SK-N-DZ (cell line): ENCODE measurements at regions not wholly inside any gene's neighbourhood (a gene's known extent, or its start where the extent isn't known, plus 50 kb on each side); places are given as distances from the start of the nearest gene placed in this dataset.
"Not testable (repeated sequence)": the region's sequence is repeated elsewhere in the genome, so short reads cannot be mapped to it uniquely, and the experiment has no call there.

Experiments used
- DNase-seq: peaks from one replicate; pipeline ENCODE4 v3.0.0-alpha.2; 2015; ENCODE audit warnings: low spot score

DNA sequence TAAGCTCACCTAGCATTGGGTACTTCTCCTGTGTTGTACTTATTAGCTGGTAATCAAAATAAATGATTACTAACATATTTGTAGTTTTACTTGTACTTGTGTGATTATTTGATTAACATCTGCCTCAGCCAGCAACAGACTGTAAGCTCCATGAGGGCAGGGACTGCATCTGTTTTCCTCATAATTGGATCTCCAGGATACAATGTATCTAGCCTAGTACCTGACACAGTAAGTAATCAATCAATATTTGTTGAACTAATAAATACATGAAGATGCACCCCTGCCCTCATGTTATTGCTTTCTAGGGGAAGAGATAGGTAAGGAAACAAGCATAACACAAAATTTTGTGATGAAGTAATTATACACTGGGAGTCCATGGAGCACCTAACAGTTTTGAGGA is 101.5 kb downstream of the TENT5C start:
- no peak for DNase-seq

DNA sequence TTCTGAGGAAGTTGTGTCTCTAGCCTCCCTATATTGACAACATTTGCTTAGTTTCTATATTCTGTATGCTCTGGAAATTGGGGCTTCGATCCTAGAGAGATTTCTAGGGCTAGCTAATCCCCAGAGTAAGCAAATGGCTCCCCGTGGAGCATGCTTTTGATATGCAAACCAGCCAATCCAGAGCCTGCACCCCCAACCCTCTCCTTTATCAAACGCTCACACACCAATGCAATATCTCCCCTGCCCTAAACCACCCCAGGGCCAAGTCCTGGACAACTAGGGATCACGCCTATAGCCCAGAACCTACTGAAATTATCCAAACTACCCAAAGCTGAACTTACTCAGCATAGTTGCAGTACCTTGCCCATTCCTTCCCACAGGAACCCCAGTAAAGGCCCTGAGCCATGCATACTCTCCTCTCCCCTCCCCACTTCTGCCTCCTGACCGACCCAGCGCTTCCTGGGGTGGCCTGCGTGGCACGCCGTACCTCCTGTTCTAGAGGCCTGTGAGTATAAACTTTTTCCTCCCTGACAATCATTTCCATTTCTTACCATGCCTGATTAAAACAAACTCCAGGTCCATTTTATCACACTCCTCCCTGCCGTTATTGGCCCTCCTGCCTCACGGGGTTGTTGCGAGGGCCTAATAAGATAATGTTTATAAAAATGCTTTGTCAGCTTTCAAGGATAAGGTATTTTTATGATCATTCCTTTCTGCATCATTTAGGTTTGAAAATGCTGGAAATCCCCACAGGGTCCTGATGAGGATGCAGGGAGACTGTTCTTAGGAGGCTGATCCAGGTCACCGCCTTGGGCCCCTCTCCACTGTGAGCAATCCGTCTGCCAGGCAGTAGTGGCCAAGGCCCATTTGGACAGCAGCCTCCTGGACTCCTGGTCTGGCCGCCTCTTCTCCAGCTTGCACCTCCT is 102.7 kb downstream of the TENT5C start:
- DNase-seq = no peak

DNA sequence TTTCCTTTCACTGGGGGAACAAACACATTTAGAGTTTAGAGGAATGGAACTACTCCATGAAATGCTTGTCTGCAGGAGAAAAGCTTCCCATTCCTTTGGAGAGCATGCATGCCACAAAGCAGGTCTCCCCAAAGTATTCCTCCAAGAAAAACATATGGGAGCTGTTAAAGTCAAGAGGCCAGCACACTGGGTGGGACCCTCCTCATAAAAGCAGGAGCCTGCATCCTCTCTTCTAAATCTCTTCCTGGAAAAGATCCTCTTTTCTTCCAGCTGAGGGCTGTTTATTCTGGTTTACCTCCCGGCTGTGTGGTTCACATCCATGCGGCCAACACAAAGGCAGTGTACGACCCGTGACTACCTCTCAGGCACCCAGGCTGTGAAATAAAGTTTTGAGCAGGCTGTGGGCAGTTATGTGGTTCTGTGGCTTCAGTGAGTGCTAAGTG is 103.4 kb downstream of the TENT5C start:
- no peak for DNase-seq

DNA sequence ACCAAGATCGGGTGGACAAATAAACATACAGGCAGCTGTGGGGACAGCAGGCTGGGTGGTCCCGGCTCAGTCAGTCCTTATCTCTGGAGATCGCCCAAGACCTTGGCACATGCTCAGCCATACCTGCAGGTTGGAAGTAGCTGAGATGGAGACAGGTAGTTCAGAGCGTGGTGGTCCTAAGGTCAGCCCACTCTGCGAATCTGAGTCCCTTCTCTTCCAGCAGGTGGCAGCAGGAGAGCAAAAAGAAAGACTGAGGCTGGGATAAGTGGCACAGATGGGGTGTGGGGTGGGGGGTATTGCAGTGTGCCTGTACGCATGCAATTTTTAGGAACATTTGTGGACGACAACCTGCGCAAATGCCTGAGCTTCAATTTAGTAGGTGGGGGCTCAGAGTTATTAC is 104.9 kb downstream of the TENT5C start:
- no peak for DNase-seq

DNA sequence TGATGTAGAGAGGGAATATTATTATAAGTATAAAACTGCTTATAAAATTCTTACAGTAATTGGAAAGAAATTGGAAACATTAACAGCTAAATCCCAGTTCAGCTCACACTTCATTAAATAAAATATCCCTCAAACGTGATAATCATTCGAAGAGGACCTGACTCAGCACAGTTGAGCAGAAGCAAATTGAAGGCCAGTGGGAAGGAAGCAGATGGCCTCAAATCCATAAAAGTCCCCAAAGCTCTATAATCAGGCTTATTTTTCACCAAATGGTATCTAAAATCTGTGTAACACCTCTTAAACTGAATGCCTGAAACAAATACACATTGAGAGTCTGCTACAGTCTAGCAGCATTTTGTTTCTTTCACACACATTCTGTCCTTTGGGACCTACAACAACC is 106.8 kb downstream of the TENT5C start:
- no peak for DNase-seq

DNA sequence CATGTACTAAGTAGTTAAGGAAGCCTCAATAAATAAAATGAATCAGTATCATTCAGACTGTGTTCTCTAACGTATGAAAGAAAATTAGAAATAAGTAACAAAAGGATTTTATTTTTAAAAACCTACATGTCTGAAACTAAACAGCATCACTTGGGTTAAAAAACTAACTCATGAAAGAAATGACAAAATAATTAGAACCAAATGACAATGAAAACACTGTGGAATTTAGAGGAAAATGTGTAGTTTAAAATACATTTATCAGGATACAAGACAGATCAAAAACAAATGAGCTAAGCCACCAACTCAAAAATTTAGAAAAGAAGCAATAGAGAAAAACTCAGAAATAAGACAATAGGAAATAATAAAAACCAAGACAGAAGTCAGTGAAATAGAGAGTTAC is 108.7 kb downstream of the TENT5C start:
- no peak for DNase-seq

DNA sequence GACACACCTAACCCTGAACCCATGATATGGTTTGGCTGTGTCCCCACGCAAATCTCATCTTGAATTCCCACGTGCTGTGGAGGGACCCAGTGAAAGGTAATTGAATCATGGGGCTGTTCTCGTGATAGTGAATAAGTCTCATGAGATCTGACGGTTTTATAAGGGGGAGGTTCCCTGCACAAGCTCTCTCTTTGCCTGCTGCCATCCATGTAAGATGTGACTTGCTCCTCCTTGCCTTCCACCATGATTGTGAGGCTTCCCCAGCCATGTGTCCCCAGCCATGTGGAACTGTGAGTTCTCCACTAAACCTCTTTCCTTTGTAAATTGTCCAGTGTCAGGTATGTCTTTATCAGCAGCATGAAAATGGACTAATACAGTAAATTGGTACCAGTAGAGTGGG is 110.2 kb downstream of the TENT5C start:
- not testable (repeated sequence) for DNase-seq

DNA sequence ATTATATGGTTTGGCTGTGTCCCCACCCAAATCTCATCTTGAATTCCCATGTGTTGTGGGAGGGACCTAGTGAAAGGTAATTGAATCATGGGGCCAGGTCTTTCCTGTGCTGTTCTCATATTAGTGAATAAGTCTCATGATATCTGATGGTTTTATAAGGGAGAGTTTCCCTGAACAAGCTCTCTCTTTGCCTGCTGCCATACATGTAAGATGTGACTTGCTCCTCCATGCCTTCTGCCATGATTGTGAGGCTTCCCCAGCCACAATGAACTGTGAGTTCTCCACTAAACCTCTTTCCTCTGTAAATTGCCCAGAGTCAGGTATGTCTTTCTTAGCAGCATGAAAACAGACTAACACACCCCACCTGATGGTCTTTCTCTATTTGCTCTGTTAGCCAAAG is 112.1 kb downstream of the TENT5C start:
- not testable (repeated sequence) for DNase-seq

DNA sequence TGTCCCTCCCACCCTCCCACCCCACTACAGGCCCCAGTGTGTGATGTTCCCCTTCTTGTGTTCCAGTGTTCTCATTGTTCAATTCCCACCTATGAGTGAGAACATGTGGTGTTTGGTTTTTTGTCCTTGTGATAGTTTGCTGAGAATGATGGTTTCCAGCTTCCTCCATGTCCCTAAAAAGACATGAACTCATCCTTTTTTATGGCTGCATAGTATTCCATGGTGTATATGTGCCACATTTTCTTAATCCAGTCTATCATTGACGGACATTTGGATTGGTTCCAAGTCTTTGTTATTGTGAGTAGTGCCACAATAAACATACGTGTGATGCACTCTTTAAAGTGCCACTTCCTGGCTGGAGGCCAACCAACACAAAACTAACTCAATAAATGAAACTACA is 112.7 kb downstream of the TENT5C start:
- not testable (repeated sequence) for DNase-seq

DNA sequence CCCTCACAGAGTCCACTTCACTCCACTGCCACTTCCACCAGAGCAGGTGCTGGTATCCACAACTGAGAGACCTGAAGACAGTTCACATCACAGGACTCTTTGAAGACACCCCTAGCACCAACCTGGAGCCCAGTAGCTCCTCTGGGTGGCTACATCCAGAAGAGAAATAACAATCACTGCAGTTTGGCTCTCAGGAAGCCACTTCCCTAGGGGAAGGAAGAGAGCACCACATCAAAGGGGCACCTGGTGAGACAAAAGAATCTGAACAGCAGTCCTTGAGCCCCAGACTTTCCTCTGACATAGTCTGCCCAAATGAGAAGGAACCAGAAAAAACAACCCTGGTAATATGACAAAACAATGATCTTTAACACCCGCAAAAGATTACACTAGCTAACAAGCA is 113.2 kb downstream of the TENT5C start:
- no peak for DNase-seq

DNA sequence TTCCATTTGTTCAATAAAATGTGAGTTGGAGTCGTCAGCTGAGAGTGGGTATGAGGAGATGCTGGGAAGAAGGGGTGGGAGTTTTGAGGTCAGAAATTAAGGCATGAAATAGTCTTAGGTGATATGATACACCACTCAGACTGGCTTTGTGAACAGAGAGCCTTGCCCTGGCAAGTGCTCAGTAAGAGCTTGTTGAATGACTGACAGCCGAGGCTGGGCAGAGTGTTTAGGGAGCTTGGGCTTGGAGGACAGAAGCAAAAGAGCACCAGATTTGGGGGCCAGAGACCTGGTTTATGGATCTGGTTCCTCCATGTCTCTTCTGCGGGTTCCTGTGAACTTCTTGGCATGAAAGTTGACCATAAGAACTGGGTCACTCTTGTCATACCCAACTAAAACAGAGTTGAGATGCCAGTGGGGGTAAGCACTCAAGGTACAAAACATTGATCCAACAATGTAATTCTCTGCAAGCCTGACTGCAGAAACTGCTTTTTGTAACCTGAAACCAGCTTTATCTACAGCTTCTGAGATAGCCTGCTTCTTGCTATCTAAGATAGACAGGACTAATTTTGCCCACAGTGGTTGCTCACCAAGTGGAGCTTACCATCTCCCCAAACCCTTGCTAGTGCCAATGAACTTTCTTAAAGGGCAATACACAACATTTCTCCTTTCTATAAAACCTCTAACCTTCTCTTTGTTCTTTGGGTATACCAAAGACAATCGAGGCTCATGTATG is 126.4 kb downstream of the TENT5C start:
- DNase-seq = no peak

DNA sequence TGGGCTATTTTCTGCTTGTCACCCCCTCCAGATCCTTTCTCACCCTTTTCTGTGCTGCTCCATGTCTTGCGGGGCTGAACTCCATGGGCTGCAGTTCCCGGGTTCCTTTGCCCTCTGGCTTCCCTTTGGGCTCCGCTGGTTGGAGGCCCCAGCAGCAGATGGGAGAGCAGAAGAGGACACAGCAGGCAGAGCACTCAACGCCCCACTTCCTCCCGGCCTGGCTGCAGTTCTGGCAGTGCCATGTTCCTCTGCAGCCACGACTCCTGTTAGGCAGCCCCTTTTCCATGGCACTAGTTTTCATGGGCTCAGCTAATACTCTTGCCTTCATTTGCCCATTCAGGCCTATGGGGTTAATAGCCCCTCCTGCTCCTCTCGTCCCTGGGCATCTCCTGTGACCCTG is 127.1 kb downstream of the TENT5C start:
- no peak for DNase-seq

DNA sequence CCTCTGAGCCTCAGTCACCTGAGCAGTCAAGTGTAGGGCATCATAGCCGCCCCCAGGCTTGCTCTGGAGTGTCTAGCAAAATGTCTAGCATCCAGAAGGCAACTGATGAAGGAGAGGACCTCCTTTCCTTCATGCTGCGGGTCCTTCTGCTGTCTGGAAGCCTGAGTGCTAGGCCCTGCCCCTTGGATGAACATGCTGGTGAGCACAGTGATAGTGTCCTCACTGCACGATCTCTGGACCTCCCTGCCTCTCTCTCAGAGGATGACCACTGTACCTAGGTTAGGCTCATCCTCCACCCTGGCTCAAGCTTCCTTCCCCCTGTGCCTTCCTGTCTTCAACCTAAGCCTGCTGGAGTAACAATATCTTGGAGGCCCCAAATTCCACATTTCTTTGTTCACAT is 128.6 kb downstream of the TENT5C start:
- DNase-seq = no peak

DNA sequence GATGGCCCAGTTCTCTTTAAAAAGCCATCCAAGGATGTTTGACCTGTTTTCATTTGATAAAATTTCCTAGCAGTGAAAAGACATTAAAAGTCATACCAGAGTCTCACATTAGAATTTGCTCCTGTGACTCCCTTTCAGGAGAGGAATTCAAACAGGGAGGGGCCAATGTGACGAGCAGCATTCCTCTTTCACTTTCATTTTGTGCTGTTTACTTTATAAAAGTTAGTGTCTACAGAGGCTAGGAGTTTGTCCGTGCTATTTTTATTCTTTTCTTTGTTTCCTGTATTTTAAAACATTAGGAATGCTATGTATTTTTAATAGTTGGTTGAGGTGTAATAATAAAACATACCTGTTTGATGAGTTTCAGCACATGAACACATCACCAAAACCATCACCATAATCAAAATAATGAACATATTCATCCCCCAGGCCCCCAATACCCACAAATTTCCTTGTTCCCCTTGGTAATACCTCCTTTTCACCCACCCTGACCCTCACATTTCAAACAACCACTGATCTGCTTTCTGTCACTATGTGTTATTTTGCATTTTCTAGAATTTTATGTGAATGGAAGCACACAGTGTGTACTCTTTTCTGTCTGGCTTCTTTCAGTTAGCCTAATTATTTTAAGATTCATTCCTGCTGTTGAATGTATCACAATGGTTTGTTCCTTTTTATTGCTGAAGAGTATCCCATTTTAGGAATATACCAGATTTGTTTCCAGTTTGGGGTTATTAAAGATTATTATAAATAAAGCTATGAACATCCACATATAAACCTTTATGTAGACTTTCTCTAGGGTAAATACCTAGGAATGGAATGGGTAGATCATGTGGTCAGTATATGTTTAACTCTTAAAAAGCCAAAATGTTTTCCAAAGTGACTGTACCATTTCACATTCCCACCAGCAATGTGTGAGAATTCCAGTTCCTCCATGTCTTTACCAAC is 129.5 kb downstream of the TENT5C start:
- DNase-seq = no peak

DNA sequence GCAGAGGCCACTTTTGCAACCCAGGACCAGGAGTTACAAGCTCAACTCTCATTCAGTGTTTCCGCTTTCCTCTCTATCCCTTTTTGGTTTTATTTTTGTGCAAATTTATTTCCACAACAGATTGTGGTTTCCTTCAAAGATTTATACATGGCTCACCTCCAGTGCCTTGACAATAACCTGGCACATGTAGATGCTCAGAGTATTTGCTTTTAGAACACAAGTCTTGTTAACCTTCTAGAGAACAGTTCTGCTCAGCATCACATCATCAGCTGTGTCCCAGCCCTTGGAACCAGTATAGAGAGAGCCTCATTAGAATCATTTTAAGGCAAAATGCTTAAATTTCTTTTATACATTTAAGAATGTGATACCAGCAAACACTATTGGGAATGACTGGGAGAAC is 133.7 kb downstream of the TENT5C start:
- DNase-seq = no peak

DNA sequence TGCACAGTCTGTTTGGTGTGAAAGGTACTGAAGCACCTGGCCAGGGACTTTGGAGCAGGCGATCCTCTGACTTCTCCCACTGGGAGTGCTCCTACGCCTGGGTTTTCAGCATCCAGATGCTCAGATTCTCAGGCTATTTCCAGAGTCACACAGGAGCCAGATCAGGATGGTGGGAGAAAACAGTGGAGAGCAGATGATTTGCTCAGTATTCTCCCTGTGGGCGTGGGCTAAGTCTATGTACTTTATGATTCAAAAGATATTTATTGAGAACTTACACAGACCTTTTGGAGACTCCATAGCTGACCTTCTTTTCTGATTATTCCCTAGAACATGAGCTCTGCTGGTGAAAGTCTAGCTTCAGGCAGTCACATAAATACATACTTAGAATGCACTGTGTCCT is 134.6 kb downstream of the TENT5C start:
- no peak for DNase-seq

DNA sequence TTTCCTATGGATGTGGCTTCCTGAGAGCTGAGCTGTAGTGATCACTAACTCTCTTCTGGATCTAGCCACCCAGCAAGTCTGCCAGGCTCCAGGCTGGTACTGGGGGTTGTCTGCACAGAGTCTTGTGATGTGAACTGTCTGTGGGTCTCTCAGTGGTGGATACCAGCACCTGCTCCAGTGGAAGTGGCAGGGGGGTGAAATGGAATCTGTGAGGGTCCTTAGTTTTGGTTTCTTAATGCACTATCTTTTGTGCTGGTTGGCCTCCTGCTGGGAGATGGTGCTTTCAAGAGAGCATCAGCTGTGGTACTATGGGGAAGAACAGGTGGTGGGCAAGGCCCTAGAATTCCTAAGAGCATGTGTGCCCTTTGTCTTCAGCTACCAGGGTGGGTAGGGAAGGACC is 140.7 kb downstream of the TENT5C start:
- DNase-seq = not testable (repeated sequence)

DNA sequence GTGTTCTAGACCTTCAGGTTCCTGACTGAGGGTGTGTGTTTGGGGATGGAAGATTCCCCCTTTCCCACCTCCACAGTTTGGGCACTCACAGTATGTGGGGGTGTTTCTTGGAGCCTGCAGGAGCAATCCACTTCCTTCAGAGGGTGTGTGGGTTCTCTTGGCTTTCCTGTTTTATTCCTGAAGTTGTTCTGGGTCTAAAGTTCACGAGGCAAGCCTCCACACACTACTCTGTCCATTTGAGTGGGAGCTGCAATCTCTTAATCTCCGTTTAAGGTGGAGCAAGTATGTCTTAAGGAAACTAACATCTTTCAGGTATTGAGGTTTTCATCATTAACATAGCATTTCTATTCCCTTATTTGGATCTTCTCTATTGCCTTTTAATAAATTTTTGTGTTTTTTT is 141.8 kb downstream of the TENT5C start:
- DNase-seq = no peak

DNA sequence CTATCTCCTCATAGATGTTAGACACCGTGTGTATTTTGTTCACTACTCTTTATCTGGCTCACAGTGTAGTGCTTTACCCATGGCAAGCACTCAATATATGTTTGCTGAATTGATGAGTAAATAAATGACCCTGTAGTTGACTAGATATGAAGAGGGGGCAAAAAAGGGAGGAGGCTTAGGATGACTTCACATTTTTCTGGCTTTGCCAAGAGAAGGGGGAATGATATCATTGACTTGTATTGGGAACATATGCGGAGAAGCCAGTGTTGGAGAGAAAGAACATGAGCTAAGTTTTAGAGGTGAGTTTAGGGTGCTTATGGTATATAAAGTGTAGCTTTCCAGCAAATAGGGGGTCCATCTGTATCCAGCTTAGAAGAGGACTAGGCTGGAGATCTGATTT is 145.5 kb downstream of the TENT5C start:
- no peak for DNase-seq

DNA sequence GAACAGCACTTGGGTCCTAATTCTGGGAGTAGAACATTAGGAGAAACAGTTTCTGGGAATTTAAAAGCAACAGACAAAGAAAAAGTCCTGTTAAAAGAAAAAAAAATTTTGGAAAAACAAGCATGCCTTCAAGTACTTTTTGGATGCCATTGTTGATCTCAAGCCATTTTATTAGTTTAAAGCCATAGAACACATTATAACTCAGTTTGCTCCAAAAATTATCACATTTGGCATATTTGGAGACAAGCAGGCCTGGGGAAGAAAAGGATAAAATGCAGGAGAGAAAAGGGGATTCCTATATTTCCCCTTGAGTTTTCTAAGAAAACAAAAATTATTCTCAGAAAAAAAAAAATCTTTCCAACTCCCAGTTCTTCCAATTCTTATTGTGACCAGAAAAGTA is 146.8 kb downstream of the TENT5C start:
- no peak for DNase-seq

DNA sequence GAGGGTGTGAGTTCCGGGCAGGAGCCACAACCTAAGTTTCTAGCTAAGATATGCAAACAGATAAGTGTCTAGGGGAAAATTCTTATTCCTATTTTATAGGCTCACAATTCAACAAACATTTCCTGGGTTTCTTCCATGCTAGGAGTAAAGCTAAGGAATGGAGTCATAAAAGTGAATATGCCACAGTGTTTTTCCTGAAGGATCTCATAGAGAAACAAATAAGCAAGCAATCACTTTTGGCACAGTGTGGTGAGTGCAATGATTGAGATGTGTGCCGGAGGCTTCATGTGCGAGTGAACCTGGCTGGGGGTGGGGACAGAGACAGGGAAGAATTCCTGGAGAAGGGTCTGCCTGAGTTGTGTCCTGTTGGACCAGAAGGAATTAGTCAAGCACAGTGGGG is 147.4 kb downstream of the TENT5C start:
- DNase-seq = no peak

DNA sequence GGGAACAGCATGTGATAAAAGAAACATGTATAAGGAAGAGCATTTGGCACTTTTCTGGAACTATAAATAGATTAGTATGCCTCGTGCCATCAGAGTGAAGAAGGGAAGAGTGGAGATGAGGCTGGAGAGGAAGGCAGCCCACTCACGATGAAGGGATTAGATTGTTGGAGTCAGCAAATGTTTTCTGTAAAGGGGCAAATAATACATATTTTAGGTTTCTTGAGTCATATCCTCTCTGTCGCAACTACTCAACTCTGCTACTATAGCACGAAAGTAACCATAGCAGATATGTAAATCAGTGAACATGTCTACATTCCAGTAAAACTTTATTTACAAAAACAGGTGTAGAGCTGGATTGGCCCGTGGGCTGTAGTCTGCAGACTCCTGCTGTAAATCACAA is 147.8 kb downstream of the TENT5C start:
- DNase-seq = no peak
